Stimulated activated naive B cell treated with anti-CD40 and anti-IgM and Interleukin-4, amounts not matched to agents 10 μg/mL and 1 μg/mL and 100 μg/mL, for 72 hours (primary cell): ENCODE measurements at regions not wholly inside any gene's neighbourhood (a gene's known extent, or its start where the extent isn't known, plus 50 kb on each side); places are given as distances from the start of the nearest gene placed in this dataset.

Experiments used
- ATAC-seq, 2 donors: fragments of 150-1000 bp; cut with Tn5 transposase; replicated peaks; 2 replicates each; pipeline ENCODE4 v1.10.0; 2021; ENCODE audit warnings: moderate library complexity in 1 of 2
- DNase-seq: peaks from one replicate; pipeline ENCODE4 v3.0.0; 2021
- H3K27ac Mint-ChIP-seq: one replicate; pipeline ENCODE4 v1.8.0; 2022; ENCODE audit warnings: mild to moderate bottlenecking, mixed read lengths
- H3K27me3 Mint-ChIP-seq, 2 donors: one replicate each; pipeline ENCODE4 v1.8.0; 2022; ENCODE audit warnings: mixed read lengths in 2 of 2
- H3K36me3 Mint-ChIP-seq, 2 donors: one replicate each; pipeline ENCODE4 v1.8.0; 2022; ENCODE audit warnings: mixed read lengths in 2 of 2, mild to moderate bottlenecking in 1 of 2
- H3K4me1 Mint-ChIP-seq, 2 donors: one replicate each; pipeline ENCODE4 v1.8.0; 2022; ENCODE audit warnings: mixed read lengths in 2 of 2, mild to moderate bottlenecking in 1 of 2
- H3K4me3 Mint-ChIP-seq, 2 donors: one replicate each; pipeline ENCODE4 v1.8.0; 2022; ENCODE audit warnings: mild to moderate bottlenecking in 2 of 2, mixed read lengths in 2 of 2, moderate library complexity in 1 of 2
- H3K9me3 Mint-ChIP-seq, 2 donors: one replicate each; pipeline ENCODE4 v1.8.0; 2022; ENCODE audit warnings: mixed read lengths in 2 of 2, mild to moderate bottlenecking in 1 of 2

- no peak for DNase-seq
- Mint-ChIP-seq H3K4me3 (no peak overlapping the region), H3K4me1 (no peaks in the 10 kb centered on the region), H3K9me3 (peaks cover 6 to 11% of the 10 kb centered on the region in 2 donors), H3K27me3 (no peaks in the 10 kb centered on the region), H3K27ac (no peak overlapping the region), H3K36me3 (no peaks in the 10 kb centered on the region)
- no peak for ATAC-seq
Measured at GRCh38 chr10:8543361-8544056, 489.0 kb downstream of the GATA3 start.

GRCh38 chr10:8544057-8544380 lies 489.5 kb downstream of the GATA3 start:
- Mint-ChIP-seq H3K4me1 (no peaks in the 10 kb centered on the region), H3K9me3 (peaks cover 6 to 15% of the 10 kb centered on the region in 2 donors), H3K27me3 (no peaks in the 10 kb centered on the region), H3K36me3 (no peaks in the 10 kb centered on the region), H3K4me3 (no peak overlapping the region), H3K27ac (no peak overlapping the region)
- ATAC-seq (no peak), DNase-seq (no peak)

- no peak for DNase-seq
- no peak overlapping the region for H3K27ac Mint-ChIP-seq
- H3K4me3 Mint-ChIP-seq = no peak overlapping the region
- H3K27me3 Mint-ChIP-seq = no peaks in the 10 kb centered on the region
- no peaks in the 10 kb centered on the region for H3K36me3 Mint-ChIP-seq
- H3K4me1 Mint-ChIP-seq = no peaks in the 10 kb centered on the region
- no peak for ATAC-seq
- H3K9me3 Mint-ChIP-seq = peaks cover 6 to 12% of the 10 kb centered on the region in 2 donors
Measured at GRCh38 chr10:8544500-8544899, 490.0 kb downstream of the GATA3 start.

- no peak for ATAC-seq
- H3K27me3 Mint-ChIP-seq = peaks cover 9 to 14% of the 10 kb centered on the region in 2 donors
- H3K27ac Mint-ChIP-seq = no peak overlapping the region
- peaks cover 0 to 1% of the 10 kb centered on the region in 2 donors for H3K9me3 Mint-ChIP-seq
- no peak for DNase-seq
- no peak overlapping the region for H3K4me3 Mint-ChIP-seq
- no peaks in the 10 kb centered on the region for H3K4me1 Mint-ChIP-seq
- H3K36me3 Mint-ChIP-seq = no peaks in the 10 kb centered on the region
Measured at GRCh38 chr10:8554574-8554973, 500.1 kb downstream of the GATA3 start.

GRCh38 chr10:8556321-8556720 lies 501.8 kb downstream of the GATA3 start:
- Mint-ChIP-seq H3K27me3 (peaks cover 14% of the 10 kb centered on the region in 2 donors), H3K27ac (no peak overlapping the region), H3K4me3 (no peak overlapping the region), H3K36me3 (no peaks in the 10 kb centered on the region), H3K4me1 (no peaks in the 10 kb centered on the region), H3K9me3 (peaks cover 0 to 1% of the 10 kb centered on the region in 2 donors)
- ATAC-seq (no peak), DNase-seq (no peak)

- Mint-ChIP-seq H3K27me3 (peaks cover 8 to 26% of the 10 kb centered on the region in 2 donors), H3K4me3 (no peak overlapping the region), H3K27ac (no peak overlapping the region), H3K9me3 (peaks cover 0 to 2% of the 10 kb centered on the region in 2 donors), H3K36me3 (no peaks in the 10 kb centered on the region), H3K4me1 (no peaks in the 10 kb centered on the region)
- no peak for DNase-seq
- no peak for ATAC-seq
Measured at GRCh38 chr10:8563478-8563877, 509.0 kb downstream of the GATA3 start.

GRCh38 chr10:8566737-8567136 lies 512.2 kb downstream of the GATA3 start:
- Mint-ChIP-seq H3K9me3 (peaks cover 0 to 2% of the 10 kb centered on the region in 2 donors), H3K27me3 (peaks cover 9 to 22% of the 10 kb centered on the region in 2 donors), H3K4me3 (no peak overlapping the region), H3K4me1 (no peaks in the 10 kb centered on the region), H3K27ac (no peak overlapping the region), H3K36me3 (no peaks in the 10 kb centered on the region)
- DNase-seq (no peak), ATAC-seq (no peak)

- no peak overlapping the region for H3K4me3 Mint-ChIP-seq
- H3K4me1 Mint-ChIP-seq = no peaks in the 10 kb centered on the region
- DNase-seq (no peak), ATAC-seq (no peak)
- H3K27me3 Mint-ChIP-seq = peaks cover 7 to 22% of the 10 kb centered on the region in 2 donors
- H3K27ac Mint-ChIP-seq = no peak overlapping the region
- H3K36me3 Mint-ChIP-seq = no peaks in the 10 kb centered on the region
- H3K9me3 Mint-ChIP-seq = peaks cover 0 to 2% of the 10 kb centered on the region in 2 donors
Measured at GRCh38 chr10:8568401-8568800, 513.9 kb downstream of the GATA3 start.

GRCh38 chr10:8575620-8576019 lies 521.1 kb downstream of the GATA3 start:
- DNase-seq (no peak), ATAC-seq (no peak)
- Mint-ChIP-seq H3K4me1 (peaks cover 0 to 2% of the 10 kb centered on the region in 2 donors), H3K4me3 (no peak overlapping the region), H3K9me3 (no peaks in the 10 kb centered on the region), H3K27me3 (peaks cover 7 to 17% of the 10 kb centered on the region in 2 donors), H3K27ac (no peak overlapping the region), H3K36me3 (no peaks in the 10 kb centered on the region)

- Mint-ChIP-seq H3K36me3 (no peaks in the 10 kb centered on the region), H3K9me3 (no peaks in the 10 kb centered on the region), H3K27me3 (peaks cover 7 to 17% of the 10 kb centered on the region in 2 donors), H3K4me1 (peaks cover 0 to 2% of the 10 kb centered on the region in 2 donors), H3K4me3 (no peak overlapping the region), H3K27ac (no peak overlapping the region)
- ATAC-seq = no peak
- no peak for DNase-seq
Measured at GRCh38 chr10:8576281-8576680, 521.8 kb downstream of the GATA3 start.

GRCh38 chr10:8576911-8577310 lies 522.4 kb downstream of the GATA3 start:
- no peaks in the 10 kb centered on the region for H3K36me3 Mint-ChIP-seq
- no peaks in the 10 kb centered on the region for H3K9me3 Mint-ChIP-seq
- DNase-seq (no peak), ATAC-seq (no peak)
- no peak overlapping the region for H3K4me3 Mint-ChIP-seq
- peaks cover 10 to 17% of the 10 kb centered on the region in 2 donors for H3K27me3 Mint-ChIP-seq
- no peak overlapping the region for H3K27ac Mint-ChIP-seq
- H3K4me1 Mint-ChIP-seq = peaks cover 0 to 2% of the 10 kb centered on the region in 2 donors

- H3K4me1 Mint-ChIP-seq = peaks cover 0 to 2% of the 10 kb centered on the region in 2 donors
- no peaks in the 10 kb centered on the region for H3K36me3 Mint-ChIP-seq
- H3K9me3 Mint-ChIP-seq = no peaks in the 10 kb centered on the region
- DNase-seq (no peak), ATAC-seq (no peak)
- H3K4me3 Mint-ChIP-seq = no peak overlapping the region
- no peak overlapping the region for H3K27ac Mint-ChIP-seq
- peaks cover 11 to 17% of the 10 kb centered on the region in 2 donors for H3K27me3 Mint-ChIP-seq
Measured at GRCh38 chr10:8577686-8578085, 523.2 kb downstream of the GATA3 start.

GRCh38 chr10:8581521-8582225 lies 527.2 kb downstream of the GATA3 start:
- Mint-ChIP-seq H3K27me3 (peaks cover under 1 to 4% of the 10 kb centered on the region in 2 donors), H3K4me3 (no peak overlapping the region)

GRCh38 chr10:8583096-8583495 lies 528.6 kb downstream of the GATA3 start:
- H3K4me1 Mint-ChIP-seq = no peaks in the 10 kb centered on the region
- H3K27ac Mint-ChIP-seq = no peak overlapping the region
- no peak overlapping the region for H3K4me3 Mint-ChIP-seq
- peaks cover 4 to 10% of the 10 kb centered on the region in 2 donors for H3K27me3 Mint-ChIP-seq
- no peaks in the 10 kb centered on the region for H3K36me3 Mint-ChIP-seq
- H3K9me3 Mint-ChIP-seq = no peaks in the 10 kb centered on the region
- ATAC-seq = no peak
- DNase-seq = no peak

More at GRCh38 chr10:8581521-8582225, 527.2 kb downstream of the GATA3 start:
- no peaks in the 10 kb centered on the region for H3K36me3 Mint-ChIP-seq
- DNase-seq = no peak
- ATAC-seq = no peak
- H3K27ac Mint-ChIP-seq = no peak overlapping the region
- no peaks in the 10 kb centered on the region for H3K4me1 Mint-ChIP-seq
- no peaks in the 10 kb centered on the region for H3K9me3 Mint-ChIP-seq

GRCh38 chr10:8584666-8585065 lies 530.2 kb downstream of the GATA3 start:
- Mint-ChIP-seq H3K9me3 (no peaks in the 10 kb centered on the region), H3K4me3 (no peak overlapping the region), H3K27me3 (peaks cover 4 to 15% of the 10 kb centered on the region in 2 donors), H3K27ac (no peak overlapping the region), H3K36me3 (no peaks in the 10 kb centered on the region), H3K4me1 (no peaks in the 10 kb centered on the region)
- ATAC-seq (no peak), DNase-seq (no peak)
